HEK293 (cell line): ENCODE measurements at regions not wholly inside any gene's neighbourhood (a gene's known extent, or its start where the extent isn't known, plus 50 kb on each side); places are given as distances from the start of the nearest gene placed in this dataset.

Experiments
- BCL11A ChIP-seq: fragments of 450-650 bp; formaldehyde crosslinking; IDR thresholded peaks from 2 replicates; pipeline ENCODE4 v1.5.1; 2016; ENCODE audit warnings: low read depth, missing biosample characterization, missing genetic modification characterization
- SETDB1 ChIP-seq: IDR thresholded peaks from one replicate; pipeline ENCODE4 v1.6.1; 2017; ENCODE audit warnings: mild to moderate bottlenecking, low read length, moderate library complexity, mixed read lengths; ENCODE audit not compliant: insufficient read length
- SP7 ChIP-seq: fragments of 450-650 bp; formaldehyde crosslinking; IDR thresholded peaks from 2 replicates; pipeline ENCODE4 v1.5.1; 2016; ENCODE audit warnings: missing biosample characterization, missing genetic modification characterization
- YY1 ChIP-seq: fragments of 450-650 bp; formaldehyde crosslinking; IDR thresholded peaks from 2 replicates; pipeline ENCODE4 v1.5.1; 2018; ENCODE audit warnings: missing biosample characterization, missing genetic modification characterization
- ZNF184 ChIP-seq: fragments of 450-650 bp; IDR thresholded peaks from 2 replicates; pipeline ENCODE4 v1.5.1; 2018; ENCODE audit warnings: missing biosample characterization, mild to moderate bottlenecking, missing genetic modification characterization
- ZNF24 ChIP-seq: fragments of 450-650 bp; formaldehyde crosslinking; IDR thresholded peaks from 2 replicates; pipeline ENCODE4 v1.5.1; 2016; ENCODE audit warnings: missing biosample characterization, missing genetic modification characterization
- ZNF266 ChIP-seq: fragments of 450-650 bp; formaldehyde crosslinking; IDR thresholded peaks from 2 replicates; pipeline ENCODE4 v1.5.1; 2016; ENCODE audit warnings: missing biosample characterization, missing genetic modification characterization, low read depth
- ZNF302 ChIP-seq: fragments of 450-650 bp; formaldehyde crosslinking; IDR thresholded peaks from 2 replicates; pipeline ENCODE4 v1.5.1; 2016; ENCODE audit warnings: missing biosample characterization, missing genetic modification characterization, low read depth
- TF ChIP-seq, protein P1 (sequence below): fragments of 450-650 bp; formaldehyde crosslinking; IDR thresholded peaks from 2 replicates; pipeline ENCODE4 v1.5.1; 2016; ENCODE audit warnings: missing biosample characterization, missing genetic modification characterization

DNA sequence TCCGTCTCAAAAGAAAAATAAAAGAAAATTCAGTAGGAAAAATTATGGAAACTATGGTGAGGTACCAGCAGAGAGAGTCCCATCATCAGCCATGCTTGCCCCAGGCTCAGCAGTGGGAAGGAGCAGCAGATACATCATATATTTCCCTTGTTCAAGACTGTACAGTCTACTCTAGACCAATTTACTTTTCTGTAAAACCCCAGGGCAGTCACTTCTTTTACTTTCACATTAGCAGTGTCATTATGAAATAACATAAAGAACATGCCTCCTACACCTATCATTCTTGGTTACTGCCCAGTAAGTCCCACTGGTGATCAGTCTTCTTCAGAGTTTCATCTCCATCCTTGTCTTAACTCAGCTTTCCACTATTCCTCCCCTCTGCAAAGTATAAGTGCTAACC is 1145.0 kb downstream of the MAT2B start:
- TF ChIP-seq SP7 (tag by site-specific recombination): no peak
- TF ChIP-seq ZNF266 (tag by site-specific recombination): no peak
- TF ChIP-seq BCL11A (tag by site-specific recombination): no peak
- no peak for TF ChIP-seq ZNF302 (tag by site-specific recombination)
- no peak for TF ChIP-seq ZNF24 (tag by site-specific recombination)
- TF ChIP-seq SETDB1: no peak
- no peak for TF ChIP-seq ZNF184 (tag by site-specific recombination)
- TF ChIP-seq, protein P1, sequence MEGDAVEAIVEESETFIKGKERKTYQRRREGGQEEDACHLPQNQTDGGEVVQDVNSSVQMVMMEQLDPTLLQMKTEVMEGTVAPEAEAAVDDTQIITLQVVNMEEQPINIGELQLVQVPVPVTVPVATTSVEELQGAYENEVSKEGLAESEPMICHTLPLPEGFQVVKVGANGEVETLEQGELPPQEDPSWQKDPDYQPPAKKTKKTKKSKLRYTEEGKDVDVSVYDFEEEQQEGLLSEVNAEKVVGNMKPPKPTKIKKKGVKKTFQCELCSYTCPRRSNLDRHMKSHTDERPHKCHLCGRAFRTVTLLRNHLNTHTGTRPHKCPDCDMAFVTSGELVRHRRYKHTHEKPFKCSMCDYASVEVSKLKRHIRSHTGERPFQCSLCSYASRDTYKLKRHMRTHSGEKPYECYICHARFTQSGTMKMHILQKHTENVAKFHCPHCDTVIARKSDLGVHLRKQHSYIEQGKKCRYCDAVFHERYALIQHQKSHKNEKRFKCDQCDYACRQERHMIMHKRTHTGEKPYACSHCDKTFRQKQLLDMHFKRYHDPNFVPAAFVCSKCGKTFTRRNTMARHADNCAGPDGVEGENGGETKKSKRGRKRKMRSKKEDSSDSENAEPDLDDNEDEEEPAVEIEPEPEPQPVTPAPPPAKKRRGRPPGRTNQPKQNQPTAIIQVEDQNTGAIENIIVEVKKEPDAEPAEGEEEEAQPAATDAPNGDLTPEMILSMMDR (tag by site-specific recombination): no peak
- TF ChIP-seq YY1 (tag by site-specific recombination): no peak
